ENCODE measurements at regions not wholly inside any gene's neighbourhood (a gene's known extent, or its start where the extent isn't known, plus 50 kb on each side); places are given as distances from the start of the nearest gene placed in this dataset.

DNA sequence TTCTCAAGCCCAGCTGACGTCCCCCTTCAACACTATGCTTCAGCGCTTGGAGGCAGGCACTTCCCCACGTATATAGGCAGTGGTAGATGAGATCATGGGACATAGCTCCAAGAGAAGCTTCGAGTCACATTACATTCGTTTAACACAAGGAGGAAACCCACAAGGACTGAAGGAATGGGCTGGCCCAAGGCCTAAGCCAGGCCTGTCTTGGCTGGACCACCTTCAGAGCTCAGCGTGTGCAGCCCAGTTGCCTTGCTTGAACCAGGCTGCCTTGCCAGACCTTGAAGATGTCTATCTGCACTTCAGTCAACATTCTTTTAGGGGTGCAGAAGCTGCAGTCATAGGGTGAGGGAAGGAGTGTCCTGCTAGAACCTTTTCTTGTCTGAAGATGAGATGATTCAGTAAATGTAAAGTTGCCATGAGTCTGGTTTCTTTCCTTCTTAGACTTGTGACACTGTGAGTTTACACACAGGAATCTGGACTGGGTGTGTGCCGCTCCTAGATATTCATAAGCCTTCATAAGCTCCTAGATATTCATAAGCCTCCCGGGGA is 144.1 kb upstream of the RBPJ start:
- no peak overlapping the region for H3K9ac ChIP-seq (ENCODE audit: low read length)
- H3K9me2 ChIP-seq (ENCODE audit: low read depth, low read length), result no peaks in the 10 kb centered on the region
- H3K4me2 ChIP-seq (ENCODE audit: low read length), result no peak overlapping the region
- no peaks in the 10 kb centered on the region for H3K4me1 ChIP-seq (ENCODE audit: insufficient read depth, low read length, severe bottlenecking)
- H3K9me3 ChIP-seq (ENCODE audit: low read length), result no peaks in the 10 kb centered on the region
- no peaks in the 10 kb centered on the region for H3K27me3 ChIP-seq (ENCODE audit: insufficient read depth, low read length)
- H3K79me2 ChIP-seq (ENCODE audit: insufficient read depth, low read length), result no peaks in the 10 kb centered on the region
- H3K36me3 ChIP-seq (ENCODE audit: insufficient read depth, low read length), result no peaks in the 10 kb centered on the region; the same call in 1 of the 2 replicates
- TF ChIP-seq CTCF (IDR thresholded peaks at IDR 0.05; ENCODE audit: low read length) (no peak), EZH2 (IDR thresholded peaks at IDR 0.05; ENCODE audit: borderline replicate concordance, low read length) (no peak)
- no peaks in the 10 kb centered on the region for H3F3A ChIP-seq (ENCODE audit: insufficient read depth, low read length)
- H3K4me3 ChIP-seq (ENCODE audit: low read depth, low read length, poor library complexity, severe bottlenecking), result no peak overlapping the region
- H2AFZ ChIP-seq (ENCODE audit: low read length), result no peak overlapping the region
- no peak overlapping the region for H3K27ac ChIP-seq (ENCODE audit: low read depth, low read length, poor library complexity, severe bottlenecking)
- H4K20me1 ChIP-seq (ENCODE audit: insufficient read depth, low read length), result no peaks in the 10 kb centered on the region

DNA sequence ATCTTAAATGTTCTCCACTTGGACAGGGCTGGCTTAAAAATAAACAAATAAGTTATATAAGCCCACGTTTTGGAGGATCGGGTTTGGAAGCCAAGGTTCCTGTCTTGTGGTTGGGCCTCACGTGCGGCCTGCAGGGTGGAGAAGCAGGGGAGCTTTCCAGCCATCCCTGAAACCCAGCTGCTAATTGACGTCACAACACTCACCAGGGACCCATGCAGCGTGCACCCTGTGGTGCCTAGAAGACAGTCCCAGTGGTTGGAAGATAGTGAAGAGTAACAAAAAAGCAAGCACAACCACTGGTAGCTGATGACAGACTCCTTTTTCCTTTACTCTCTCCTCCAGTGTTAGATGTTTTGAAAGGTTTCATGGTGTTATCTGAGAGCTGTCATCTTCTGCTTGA is 142.0 kb upstream of the RBPJ start:
- no peaks in the 10 kb centered on the region for H3F3A ChIP-seq (ENCODE audit: insufficient read depth, low read length)
- H3K9me2 ChIP-seq (ENCODE audit: low read depth, low read length), result no peaks in the 10 kb centered on the region
- no peak overlapping the region for H2AFZ ChIP-seq (ENCODE audit: low read length)
- no peak for TF ChIP-seq CTCF (IDR thresholded peaks at IDR 0.05; ENCODE audit: low read length)
- TF ChIP-seq EZH2 (IDR thresholded peaks at IDR 0.05; ENCODE audit: borderline replicate concordance, low read length), result no peak
- H3K4me2 ChIP-seq (ENCODE audit: low read length), result no peak overlapping the region
- no peak overlapping the region for H3K4me3 ChIP-seq (ENCODE audit: low read depth, low read length, poor library complexity, severe bottlenecking)
- H3K36me3 ChIP-seq (ENCODE audit: insufficient read depth, low read length), result no peaks in the 10 kb centered on the region; the same call in 1 of the 2 replicates
- H3K9ac ChIP-seq (ENCODE audit: low read length), result no peak overlapping the region
- no peaks in the 10 kb centered on the region for H3K4me1 ChIP-seq (ENCODE audit: insufficient read depth, low read length, severe bottlenecking)
- H3K27me3 ChIP-seq (ENCODE audit: insufficient read depth, low read length), result no peaks in the 10 kb centered on the region
- no peaks in the 10 kb centered on the region for H3K9me3 ChIP-seq (ENCODE audit: low read length)
- H3K27ac ChIP-seq (ENCODE audit: low read depth, low read length, poor library complexity, severe bottlenecking), result no peak overlapping the region
- no peaks in the 10 kb centered on the region for H3K79me2 ChIP-seq (ENCODE audit: insufficient read depth, low read length)
- H4K20me1 ChIP-seq (ENCODE audit: insufficient read depth, low read length), result no peaks in the 10 kb centered on the region

- Histone ChIP-seq H3K36me3 (ENCODE audit: insufficient read depth, low read length) (no peaks in the 10 kb centered on the region; the same call in 1 of the 2 replicates), H3F3A (ENCODE audit: insufficient read depth, low read length) (no peaks in the 10 kb centered on the region)
These were observed 141.5 kb upstream of the RBPJ start for GRCh38 chr4:26179316-26179760.

More at GRCh38 chr4:26179316-26179760, 141.5 kb upstream of the RBPJ start:
- no peaks in the 10 kb centered on the region for H3K4me1 ChIP-seq (ENCODE audit: insufficient read depth, low read length, severe bottlenecking)
- no peak overlapping the region for H3K4me2 ChIP-seq (ENCODE audit: low read length)
- H3K27me3 ChIP-seq (ENCODE audit: insufficient read depth, low read length), result no peaks in the 10 kb centered on the region
- H2AFZ ChIP-seq (ENCODE audit: low read length), result no peak overlapping the region
- H3K9me3 ChIP-seq (ENCODE audit: low read length), result no peaks in the 10 kb centered on the region
- H4K20me1 ChIP-seq (ENCODE audit: insufficient read depth, low read length), result no peaks in the 10 kb centered on the region
- no peaks in the 10 kb centered on the region for H3K9me2 ChIP-seq (ENCODE audit: low read depth, low read length)
- no peaks in the 10 kb centered on the region for H3K79me2 ChIP-seq (ENCODE audit: insufficient read depth, low read length)
- TF ChIP-seq EZH2 (IDR thresholded peaks at IDR 0.05; ENCODE audit: borderline replicate concordance, low read length) (no peak), CTCF (IDR thresholded peaks at IDR 0.05; ENCODE audit: low read length) (no peak)
- H3K4me3 ChIP-seq (ENCODE audit: low read depth, low read length, poor library complexity, severe bottlenecking), result no peak overlapping the region
- no peak overlapping the region for H3K9ac ChIP-seq (ENCODE audit: low read length)
- H3K27ac ChIP-seq (ENCODE audit: low read depth, low read length, poor library complexity, severe bottlenecking), result no peak overlapping the region

All from OCI-LY1 (cell line).